Astrocyte (in vitro differentiated cells and primary cell): ENCODE measurements at regions not wholly inside any gene's neighbourhood (a gene's known extent, or its start where the extent isn't known, plus 50 kb on each side); places are given as distances from the start of the nearest gene placed in this dataset.
"Not testable (repeated sequence)": the region's sequence is repeated elsewhere in the genome, so short reads cannot be mapped to it uniquely, and the experiment has no call there.

Experiments used
- DNase-seq: peaks from one replicate; pipeline ENCODE4 v3.0.0-alpha.2; 2010; ENCODE audit warnings: low read depth
- FAIRE-seq: peaks from 2 replicates; lab custom pipeline; 2011; peaks lifted over from hg19 to GRCh38; lab: Jason Lieb, UNC
- H2AFZ ChIP-seq: 2 replicates; pipeline ENCODE4 v1.6.0; 2012; ENCODE audit warnings: low read depth, low read length, inconsistent platforms
- H3K27ac ChIP-seq: 2 replicates; pipeline ENCODE4 v1.5.1; 2011; ENCODE audit warnings: low read depth, low read length, inconsistent platforms
- H3K27me3 ChIP-seq: 2 replicates; pipeline ENCODE4 v1.6.0; 2011; ENCODE audit warnings: low read length, inconsistent platforms; ENCODE audit not compliant: insufficient read depth
- H3K36me3 ChIP-seq: 2 replicates; pipeline ENCODE4 v1.5.1; 2011; ENCODE audit warnings: low read length, inconsistent platforms; ENCODE audit not compliant: insufficient read depth
- H3K4me1 ChIP-seq: 2 replicates; pipeline ENCODE4 v1.5.1; 2011; ENCODE audit warnings: low read length, inconsistent platforms; ENCODE audit not compliant: insufficient read depth
- H3K4me2 ChIP-seq: 2 replicates; pipeline ENCODE4 v1.6.0; 2012; ENCODE audit warnings: low read length, inconsistent platforms
- H3K4me3 ChIP-seq: 2 replicates; pipeline ENCODE4 v1.5.1; 2011; ENCODE audit warnings: low read depth, mild to moderate bottlenecking, low read length, inconsistent platforms; ENCODE audit not compliant: insufficient read depth
- H3K79me2 ChIP-seq: 2 replicates; pipeline ENCODE4 v1.6.0; 2012; ENCODE audit warnings: mild to moderate bottlenecking, low read length, inconsistent platforms; ENCODE audit not compliant: insufficient read depth
- H3K9ac ChIP-seq: 2 replicates; pipeline ENCODE4 v1.6.0; 2012; ENCODE audit warnings: mild to moderate bottlenecking, low read length, inconsistent platforms
- H3K9me3 ChIP-seq: 2 replicates; pipeline ENCODE4 v1.5.1; 2012; ENCODE audit warnings: low read depth, mild to moderate bottlenecking, low read length, inconsistent platforms; ENCODE audit not compliant: insufficient read depth
- H4K20me1 ChIP-seq: 2 replicates; pipeline ENCODE4 v1.6.0; 2012; ENCODE audit warnings: low read length, inconsistent platforms; ENCODE audit not compliant: insufficient read depth
- H3K27ac Mint-ChIP-seq: one replicate; pipeline ENCODE4 v1.8.0; 2021; ENCODE audit warnings: mild to moderate bottlenecking, mixed read lengths; ENCODE audit not compliant: unreplicated experiment
- H3K27me3 Mint-ChIP-seq: one replicate; pipeline ENCODE4 v1.8.0; 2021; ENCODE audit warnings: low read depth, mixed read lengths; ENCODE audit not compliant: unreplicated experiment
- H3K36me3 Mint-ChIP-seq: one replicate; pipeline ENCODE4 v1.8.0; 2021; ENCODE audit warnings: low read depth, mixed read lengths; ENCODE audit not compliant: unreplicated experiment
- H3K4me1 Mint-ChIP-seq: one replicate; pipeline ENCODE4 v1.8.0; 2021; ENCODE audit warnings: low read depth, mixed read lengths; ENCODE audit not compliant: unreplicated experiment
- H3K4me3 Mint-ChIP-seq: one replicate; pipeline ENCODE4 v1.8.0; 2021; ENCODE audit warnings: mild to moderate bottlenecking, moderate library complexity, mixed read lengths; ENCODE audit not compliant: unreplicated experiment
- H3K9me3 Mint-ChIP-seq: one replicate; pipeline ENCODE4 v1.8.0; 2021; ENCODE audit warnings: mild to moderate bottlenecking, mixed read lengths; ENCODE audit not compliant: unreplicated experiment
- EZH2 ChIP-seq: IDR thresholded peaks from 2 replicates; pipeline ENCODE4 v1.6.1; 2012; ENCODE audit warnings: mild to moderate bottlenecking, low read length, inconsistent platforms; ENCODE audit not compliant: insufficient read depth
- TF ChIP-seq, protein P1 (sequence below): IDR thresholded peaks from 2 replicates; pipeline ENCODE4 v1.5.1; 2011; ENCODE audit warnings: low read depth, mild to moderate bottlenecking, inconsistent platforms, low read length, moderate library complexity; ENCODE audit not compliant: insufficient read depth

DNA sequence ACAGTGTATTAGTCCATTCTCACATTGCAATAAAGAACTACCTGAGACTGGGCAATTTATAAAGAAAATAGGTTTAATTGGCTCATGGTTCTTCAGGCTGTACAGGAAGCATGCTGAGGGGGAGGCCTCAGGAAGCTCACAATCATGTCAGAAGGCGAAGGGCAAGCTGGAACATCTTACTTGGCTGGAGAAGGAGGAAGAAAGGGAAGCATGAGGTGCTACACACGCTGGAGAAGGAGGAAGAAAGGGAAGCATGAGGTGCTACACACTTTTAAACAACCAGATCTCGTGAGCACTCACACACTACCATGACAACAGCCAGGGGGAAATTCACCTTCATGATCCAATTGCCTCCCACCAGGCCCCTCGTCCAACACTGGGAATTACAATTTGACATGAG, 95.3 kb upstream of the FAM110C start:
- Mint-ChIP-seq H3K9me3 (peaks cover 3% of the 10 kb centered on the region), H3K27me3 (peaks cover 3% of the 10 kb centered on the region), H3K27ac (no peak overlapping the region), H3K4me1 (no peaks in the 10 kb centered on the region), H3K4me3 (no peak overlapping the region), H3K36me3 (no peaks in the 10 kb centered on the region)
- H3K9ac ChIP-seq = no peak overlapping the region
- H3K9me3 ChIP-seq = peaks cover 2% of the 10 kb centered on the region
- no peaks in the 10 kb centered on the region for H3K27me3 ChIP-seq
- no peaks in the 10 kb centered on the region for H4K20me1 ChIP-seq
- H2AFZ ChIP-seq = no peak overlapping the region
- FAIRE-seq = no peak
- H3K27ac ChIP-seq = no peak overlapping the region
- H3K36me3 ChIP-seq = no peaks in the 10 kb centered on the region
- H3K4me2 ChIP-seq = no peak overlapping the region
- TF ChIP-seq, protein P1, sequence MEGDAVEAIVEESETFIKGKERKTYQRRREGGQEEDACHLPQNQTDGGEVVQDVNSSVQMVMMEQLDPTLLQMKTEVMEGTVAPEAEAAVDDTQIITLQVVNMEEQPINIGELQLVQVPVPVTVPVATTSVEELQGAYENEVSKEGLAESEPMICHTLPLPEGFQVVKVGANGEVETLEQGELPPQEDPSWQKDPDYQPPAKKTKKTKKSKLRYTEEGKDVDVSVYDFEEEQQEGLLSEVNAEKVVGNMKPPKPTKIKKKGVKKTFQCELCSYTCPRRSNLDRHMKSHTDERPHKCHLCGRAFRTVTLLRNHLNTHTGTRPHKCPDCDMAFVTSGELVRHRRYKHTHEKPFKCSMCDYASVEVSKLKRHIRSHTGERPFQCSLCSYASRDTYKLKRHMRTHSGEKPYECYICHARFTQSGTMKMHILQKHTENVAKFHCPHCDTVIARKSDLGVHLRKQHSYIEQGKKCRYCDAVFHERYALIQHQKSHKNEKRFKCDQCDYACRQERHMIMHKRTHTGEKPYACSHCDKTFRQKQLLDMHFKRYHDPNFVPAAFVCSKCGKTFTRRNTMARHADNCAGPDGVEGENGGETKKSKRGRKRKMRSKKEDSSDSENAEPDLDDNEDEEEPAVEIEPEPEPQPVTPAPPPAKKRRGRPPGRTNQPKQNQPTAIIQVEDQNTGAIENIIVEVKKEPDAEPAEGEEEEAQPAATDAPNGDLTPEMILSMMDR = no peak
- TF ChIP-seq EZH2 = no peak
- no peak overlapping the region for H3K4me3 ChIP-seq
- no peak for DNase-seq
- no peaks in the 10 kb centered on the region for H3K79me2 ChIP-seq
- no peaks in the 10 kb centered on the region for H3K4me1 ChIP-seq

DNA sequence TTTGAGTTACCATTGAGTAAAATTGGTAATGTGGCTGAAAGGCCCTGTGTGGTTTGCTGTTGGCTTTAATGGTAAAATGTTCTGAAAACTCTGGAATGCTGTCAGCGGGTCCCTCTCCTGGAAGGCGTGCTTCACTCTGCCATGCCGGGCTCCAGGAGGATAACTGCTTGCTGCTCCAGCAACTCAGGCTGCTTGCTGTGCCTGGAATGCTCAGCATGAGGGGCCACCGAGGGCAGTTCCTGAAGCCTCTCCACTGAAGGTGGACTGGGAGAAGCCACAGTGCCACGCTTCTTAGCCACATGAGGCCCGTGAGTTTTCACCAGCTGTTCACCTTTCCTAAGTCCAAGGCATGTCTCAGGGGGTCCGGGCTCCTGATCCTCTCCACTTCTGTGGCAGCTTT, 90.4 kb upstream of the FAM110C start:
- no peaks in the 10 kb centered on the region for H4K20me1 ChIP-seq
- no peaks in the 10 kb centered on the region for H3K79me2 ChIP-seq
- H3K27ac ChIP-seq = no peak overlapping the region
- Mint-ChIP-seq H3K4me1 (no peaks in the 10 kb centered on the region), H3K27ac (no peak overlapping the region), H3K9me3 (no peaks in the 10 kb centered on the region), H3K36me3 (no peaks in the 10 kb centered on the region), H3K4me3 (no peak overlapping the region), H3K27me3 (peaks cover 5% of the 10 kb centered on the region)
- TF ChIP-seq, protein P1 = no peak
- TF ChIP-seq EZH2 = no peak
- H3K4me2 ChIP-seq = no peak overlapping the region
- FAIRE-seq (no peak), DNase-seq (no peak)
- no peaks in the 10 kb centered on the region for H3K27me3 ChIP-seq
- no peaks in the 10 kb centered on the region for H3K36me3 ChIP-seq
- H3K9ac ChIP-seq = no peak overlapping the region
- no peaks in the 10 kb centered on the region for H3K4me1 ChIP-seq
- no peak overlapping the region for H3K4me3 ChIP-seq
- H3K9me3 ChIP-seq = peaks cover 2% of the 10 kb centered on the region
- H2AFZ ChIP-seq = no peak overlapping the region

DNA sequence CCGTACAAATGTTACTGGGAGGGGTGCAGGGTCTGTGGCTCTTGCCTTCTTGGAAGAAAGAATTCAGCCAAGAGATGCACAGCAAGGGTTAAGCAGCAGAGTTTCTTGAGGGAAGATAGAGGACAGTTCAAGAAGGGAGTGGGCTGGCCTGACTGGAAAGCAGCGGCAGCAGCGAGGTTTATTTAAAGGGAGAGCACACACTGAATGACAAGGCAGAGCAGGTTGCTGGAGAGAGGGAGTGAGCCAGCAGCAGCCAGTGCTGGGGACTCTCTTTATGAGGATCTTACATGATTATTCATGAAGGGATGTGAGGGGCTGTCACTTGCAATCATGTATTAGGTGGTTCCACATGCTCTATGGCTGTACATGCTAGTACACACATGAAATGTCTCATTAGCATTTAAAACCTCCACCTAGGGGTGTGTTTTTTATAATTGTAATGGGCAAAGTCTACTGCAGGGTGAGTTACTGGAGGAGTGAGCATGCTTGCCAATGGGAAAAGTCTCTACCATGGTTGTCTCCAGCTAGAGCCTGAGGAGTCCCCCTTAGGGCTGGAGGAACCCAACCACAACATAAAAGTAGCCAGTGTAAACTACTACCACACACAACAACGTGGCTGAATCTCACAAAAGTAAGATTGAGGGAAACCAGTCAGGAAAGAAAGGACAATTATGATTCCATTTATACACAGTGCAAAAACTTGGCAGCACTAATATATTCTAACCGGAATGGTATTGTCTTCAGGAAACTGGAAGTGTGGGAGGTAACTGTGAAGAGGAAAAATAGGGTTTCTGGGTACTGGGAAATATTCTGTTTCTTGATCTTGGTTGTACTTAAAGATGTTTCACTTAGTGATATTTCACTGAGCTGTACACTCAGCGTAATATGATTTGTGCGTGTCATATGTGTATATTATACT, 87.6 kb upstream of the FAM110C start:
- no peak overlapping the region for H3K9ac ChIP-seq
- TF ChIP-seq, protein P1 = no peak
- TF ChIP-seq EZH2 = no peak
- no peaks in the 10 kb centered on the region for H3K36me3 ChIP-seq
- Mint-ChIP-seq H3K36me3 (no peaks in the 10 kb centered on the region), H3K27ac (no peak overlapping the region), H3K9me3 (peaks cover 5% of the 10 kb centered on the region), H3K4me3 (no peak overlapping the region), H3K4me1 (no peaks in the 10 kb centered on the region), H3K27me3 (peaks cover 3% of the 10 kb centered on the region)
- FAIRE-seq (no peak), DNase-seq (no peak)
- H3K27ac ChIP-seq = no peak overlapping the region
- no peak overlapping the region for H3K4me2 ChIP-seq
- no peak overlapping the region for H2AFZ ChIP-seq
- no peaks in the 10 kb centered on the region for H3K4me1 ChIP-seq
- peaks cover 5% of the 10 kb centered on the region for H3K9me3 ChIP-seq
- no peak overlapping the region for H3K4me3 ChIP-seq
- no peaks in the 10 kb centered on the region for H4K20me1 ChIP-seq
- no peaks in the 10 kb centered on the region for H3K79me2 ChIP-seq
- H3K27me3 ChIP-seq = no peaks in the 10 kb centered on the region

DNA sequence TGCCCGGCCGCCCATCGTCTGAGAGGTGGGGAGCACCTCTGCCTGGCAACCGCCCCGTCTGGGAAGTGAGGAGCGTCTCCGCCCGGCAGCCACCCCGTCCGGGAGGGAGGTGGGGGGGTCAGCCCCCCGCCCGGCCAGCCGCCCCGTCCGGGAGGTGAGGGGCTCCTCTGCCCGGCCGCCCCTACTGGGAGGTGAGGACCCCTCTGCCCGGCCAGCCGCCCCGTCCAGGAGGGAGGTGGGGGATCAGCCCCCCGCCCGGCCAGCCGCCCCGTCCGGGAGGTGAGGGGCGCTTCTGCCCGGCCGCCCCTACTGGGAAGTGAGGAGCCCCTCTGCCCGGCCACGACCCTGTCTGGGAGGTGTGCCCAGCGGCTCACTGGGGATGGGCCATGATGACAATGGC, 80.5 kb upstream of the FAM110C start:
- H3K4me3 Mint-ChIP-seq, H3K9me3 Mint-ChIP-seq, H3K9ac ChIP-seq, H3K79me2 ChIP-seq, H3K27me3 ChIP-seq, H3K4me1 ChIP-seq, H3K4me2 ChIP-seq, H3K27ac Mint-ChIP-seq, H3K27ac ChIP-seq, H3K36me3 ChIP-seq, H2AFZ ChIP-seq, H3K4me1 Mint-ChIP-seq, H3K4me3 ChIP-seq, DNase-seq, H3K9me3 ChIP-seq, H4K20me1 ChIP-seq, H3K27me3 Mint-ChIP-seq, FAIRE-seq, H3K36me3 Mint-ChIP-seq: not testable (repeated sequence)
